ENCODE measurements at regions not wholly inside any gene's neighbourhood (a gene's known extent, or its start where the extent isn't known, plus 50 kb on each side); places are given as distances from the start of the nearest gene placed in this dataset.

- Histone ChIP-seq H3K4me1 (ENCODE audit: control insufficient read depth, insufficient read depth, low read length) (peaks cover 16% of the 10 kb centered on the region), H3K9me3 (ENCODE audit: control insufficient read depth, low read depth, low read length) (no peaks in the 10 kb centered on the region), H3K36me3 (ENCODE audit: control insufficient read depth, insufficient read depth, low read length) (no peaks in the 10 kb centered on the region), H3K27ac (ENCODE audit: low read length) (no peak overlapping the region), H3K4me3 (ENCODE audit: low read length) (no peak overlapping the region), H3K27me3 (ENCODE audit: control insufficient read depth, insufficient read depth, low read length) (no peaks in the 10 kb centered on the region)
- no CpG with 5 or more reads among the region's 3 CpGs for WGBS (ENCODE audit: insufficient coverage, low lambda C conversion rate)
- no peak for DNase-seq
These were observed 100.7 kb upstream of the RIPOR2 start for GRCh38 chr6:25036461-25036860.

GRCh38 chr6:25038300-25038699, 102.5 kb upstream of the RIPOR2 start:
- H3K27ac ChIP-seq (ENCODE audit: low read length), result no peak overlapping the region

GRCh38 chr6:25038999-25039398, 103.2 kb upstream of the RIPOR2 start:
- Histone ChIP-seq H3K4me1 (ENCODE audit: control insufficient read depth, insufficient read depth, low read length) (peaks cover 16% of the 10 kb centered on the region), H3K36me3 (ENCODE audit: control insufficient read depth, insufficient read depth, low read length) (no peaks in the 10 kb centered on the region), H3K27ac (ENCODE audit: low read length) (no peak overlapping the region), H3K27me3 (ENCODE audit: control insufficient read depth, insufficient read depth, low read length) (no peaks in the 10 kb centered on the region), H3K4me3 (ENCODE audit: low read length) (no peak overlapping the region), H3K9me3 (ENCODE audit: control insufficient read depth, low read depth, low read length) (no peaks in the 10 kb centered on the region)
- 67% methylated on average over 1 of the region's 6 CpGs for WGBS (ENCODE audit: insufficient coverage, low lambda C conversion rate)
- no peak for DNase-seq

More at GRCh38 chr6:25038300-25038699, 102.5 kb upstream of the RIPOR2 start:
- H3K9me3 ChIP-seq (ENCODE audit: control insufficient read depth, low read depth, low read length), result no peaks in the 10 kb centered on the region
- H3K27me3 ChIP-seq (ENCODE audit: control insufficient read depth, insufficient read depth, low read length), result no peaks in the 10 kb centered on the region
- H3K4me3 ChIP-seq (ENCODE audit: low read length), result no peak overlapping the region
- DNase-seq, result no peak
- H3K4me1 ChIP-seq (ENCODE audit: control insufficient read depth, insufficient read depth, low read length), result peaks cover 16% of the 10 kb centered on the region
- H3K36me3 ChIP-seq (ENCODE audit: control insufficient read depth, insufficient read depth, low read length), result no peaks in the 10 kb centered on the region

- Histone ChIP-seq H3K4me3 (ENCODE audit: low read length) (no peak overlapping the region), H3K27me3 (ENCODE audit: control insufficient read depth, insufficient read depth, low read length) (no peaks in the 10 kb centered on the region), H3K4me1 (ENCODE audit: control insufficient read depth, insufficient read depth, low read length) (no peaks in the 10 kb centered on the region), H3K9me3 (ENCODE audit: control insufficient read depth, low read depth, low read length) (no peaks in the 10 kb centered on the region), H3K27ac (ENCODE audit: low read length) (no peak overlapping the region), H3K36me3 (ENCODE audit: control insufficient read depth, insufficient read depth, low read length) (no peaks in the 10 kb centered on the region)
- WGBS (ENCODE audit: insufficient coverage, low lambda C conversion rate), result 89% methylated on average over 5 of the region's 12 CpGs
- no peak for DNase-seq
These were observed 105.8 kb upstream of the RIPOR2 start for GRCh38 chr6:25041485-25042035.

DNA sequence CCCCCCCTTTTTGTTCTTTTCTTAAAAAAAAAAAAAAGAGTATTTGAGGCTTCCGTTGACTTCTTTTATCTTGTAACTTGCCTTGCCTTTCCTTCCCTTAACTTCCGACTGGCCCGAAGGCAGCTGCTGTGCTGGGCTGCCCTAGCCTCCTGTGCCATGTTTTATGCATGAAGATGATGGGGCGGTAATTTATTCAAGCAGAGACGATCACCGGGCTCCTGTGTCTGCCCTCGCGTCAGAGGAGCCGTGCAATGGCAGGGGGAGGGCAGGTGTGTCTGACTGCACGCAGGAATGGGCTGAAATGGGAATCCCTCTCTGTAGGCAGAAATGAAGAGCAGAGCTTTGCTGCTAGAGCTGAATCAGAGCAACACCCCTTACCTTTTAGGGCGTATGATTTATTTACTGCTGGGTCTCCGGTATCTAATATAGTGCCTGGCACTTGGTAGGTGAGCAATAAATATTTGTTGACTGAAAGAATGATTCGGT, 106.3 kb upstream of the RIPOR2 start:
- WGBS (ENCODE audit: insufficient coverage, low lambda C conversion rate), result 60% methylated on average over 1 of the region's 13 CpGs
- Histone ChIP-seq H3K4me3 (ENCODE audit: low read length) (no peak overlapping the region), H3K4me1 (ENCODE audit: control insufficient read depth, insufficient read depth, low read length) (no peaks in the 10 kb centered on the region), H3K36me3 (ENCODE audit: control insufficient read depth, insufficient read depth, low read length) (no peaks in the 10 kb centered on the region), H3K9me3 (ENCODE audit: control insufficient read depth, low read depth, low read length) (no peaks in the 10 kb centered on the region), H3K27me3 (ENCODE audit: control insufficient read depth, insufficient read depth, low read length) (no peaks in the 10 kb centered on the region), H3K27ac (ENCODE audit: low read length) (no peak overlapping the region)
- no peak for DNase-seq

- DNase-seq, result no peak
These were observed 106.8 kb upstream of the RIPOR2 start for GRCh38 chr6:25042536-25042935.

GRCh38 chr6:25042984-25043725, 107.4 kb upstream of the RIPOR2 start:
- no peaks in the 10 kb centered on the region for H3K36me3 ChIP-seq (ENCODE audit: control insufficient read depth, insufficient read depth, low read length)
- H3K27me3 ChIP-seq (ENCODE audit: control insufficient read depth, insufficient read depth, low read length), result no peaks in the 10 kb centered on the region
- no peak overlapping the region for H3K4me3 ChIP-seq (ENCODE audit: low read length)
- WGBS (ENCODE audit: insufficient coverage, low lambda C conversion rate), result no CpG with 5 or more reads among the region's 1 CpG
- no peak overlapping the region for H3K27ac ChIP-seq (ENCODE audit: low read length)
- no peaks in the 10 kb centered on the region for H3K4me1 ChIP-seq (ENCODE audit: control insufficient read depth, insufficient read depth, low read length)
- H3K9me3 ChIP-seq (ENCODE audit: control insufficient read depth, low read depth, low read length), result no peaks in the 10 kb centered on the region
- DNase-seq, result no peak

More at GRCh38 chr6:25042536-25042935, 106.8 kb upstream of the RIPOR2 start:
- Histone ChIP-seq H3K27me3 (ENCODE audit: control insufficient read depth, insufficient read depth, low read length) (no peaks in the 10 kb centered on the region), H3K4me3 (ENCODE audit: low read length) (no peak overlapping the region), H3K9me3 (ENCODE audit: control insufficient read depth, low read depth, low read length) (no peaks in the 10 kb centered on the region), H3K36me3 (ENCODE audit: control insufficient read depth, insufficient read depth, low read length) (no peaks in the 10 kb centered on the region), H3K27ac (ENCODE audit: low read length) (no peak overlapping the region), H3K4me1 (ENCODE audit: control insufficient read depth, insufficient read depth, low read length) (no peaks in the 10 kb centered on the region)
- WGBS (ENCODE audit: insufficient coverage, low lambda C conversion rate), result no CpG with 5 or more reads among the region's 5 CpGs

GRCh38 chr6:25043892-25044291, 108.1 kb upstream of the RIPOR2 start:
- H3K9me3 ChIP-seq (ENCODE audit: control insufficient read depth, low read depth, low read length), result no peaks in the 10 kb centered on the region
- no peaks in the 10 kb centered on the region for H3K4me1 ChIP-seq (ENCODE audit: control insufficient read depth, insufficient read depth, low read length)
- 80% methylated on average over 1 of the region's 2 CpGs for WGBS (ENCODE audit: insufficient coverage, low lambda C conversion rate)
- DNase-seq, result no peak
- H3K36me3 ChIP-seq (ENCODE audit: control insufficient read depth, insufficient read depth, low read length), result no peaks in the 10 kb centered on the region
- H3K4me3 ChIP-seq (ENCODE audit: low read length), result no peak overlapping the region
- H3K27ac ChIP-seq (ENCODE audit: low read length), result no peak overlapping the region
- no peaks in the 10 kb centered on the region for H3K27me3 ChIP-seq (ENCODE audit: control insufficient read depth, insufficient read depth, low read length)

- H3K27ac ChIP-seq (ENCODE audit: low read length), result no peak overlapping the region
- H3K9me3 ChIP-seq (ENCODE audit: control insufficient read depth, low read depth, low read length), result no peaks in the 10 kb centered on the region
- H3K4me3 ChIP-seq (ENCODE audit: low read length), result no peak overlapping the region
- H3K4me1 ChIP-seq (ENCODE audit: control insufficient read depth, insufficient read depth, low read length), result no peaks in the 10 kb centered on the region
- H3K36me3 ChIP-seq (ENCODE audit: control insufficient read depth, insufficient read depth, low read length), result no peaks in the 10 kb centered on the region
- DNase-seq, result no peak
- H3K27me3 ChIP-seq (ENCODE audit: control insufficient read depth, insufficient read depth, low read length), result no peaks in the 10 kb centered on the region
- 100% methylated on average over 1 of the region's 2 CpGs for WGBS (ENCODE audit: insufficient coverage, low lambda C conversion rate)
These were observed 111.2 kb upstream of the RIPOR2 start for GRCh38 chr6:25046942-25047341.

- 83% methylated on average over 1 of the region's 6 CpGs for whole genome bisulfite sequencing (ENCODE audit: insufficient coverage, low lambda C conversion rate)
- H3K4me1 ChIP-seq (ENCODE audit: control insufficient read depth, insufficient read depth, low read length), result no peaks in the 10 kb centered on the region
- no peak overlapping the region for H3K4me3 ChIP-seq (ENCODE audit: low read length)
- no peaks in the 10 kb centered on the region for H3K27me3 ChIP-seq (ENCODE audit: control insufficient read depth, insufficient read depth, low read length)
- no peaks in the 10 kb centered on the region for H3K36me3 ChIP-seq (ENCODE audit: control insufficient read depth, insufficient read depth, low read length)
- H3K27ac ChIP-seq (ENCODE audit: low read length), result no peak overlapping the region
- H3K9me3 ChIP-seq (ENCODE audit: control insufficient read depth, low read depth, low read length), result no peaks in the 10 kb centered on the region
- DNase-seq, result no peak
These were observed 114.6 kb upstream of the RIPOR2 start for GRCh38 chr6:25050356-25050755.

DNA sequence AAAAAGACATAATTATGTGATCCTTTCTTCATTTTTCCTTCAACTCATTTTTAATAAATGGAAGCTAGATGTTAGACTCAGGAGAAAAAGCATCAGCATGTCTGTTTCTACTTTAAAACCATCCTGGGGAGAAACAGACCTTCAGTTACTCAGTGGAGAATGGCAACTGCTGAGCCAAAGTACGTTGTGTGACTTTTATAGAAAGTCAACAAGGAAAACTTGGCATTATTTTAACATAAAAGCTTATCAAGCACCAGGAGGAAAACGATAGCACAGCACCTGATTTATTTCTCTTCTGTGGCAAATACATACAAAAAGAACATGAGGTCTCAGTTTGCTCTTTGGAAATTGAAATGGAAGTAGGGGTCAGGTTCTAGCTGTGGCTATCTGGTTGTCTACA, 115.3 kb upstream of the RIPOR2 start:
- WGBS (ENCODE audit: insufficient coverage, low lambda C conversion rate), result 67% methylated on average over 1 of the region's 2 CpGs
- no peaks in the 10 kb centered on the region for H3K36me3 ChIP-seq (ENCODE audit: control insufficient read depth, insufficient read depth, low read length)
- no peaks in the 10 kb centered on the region for H3K9me3 ChIP-seq (ENCODE audit: control insufficient read depth, low read depth, low read length)
- no peak for DNase-seq
- H3K4me1 ChIP-seq (ENCODE audit: control insufficient read depth, insufficient read depth, low read length), result no peaks in the 10 kb centered on the region
- H3K27ac ChIP-seq (ENCODE audit: low read length), result no peak overlapping the region
- no peak overlapping the region for H3K4me3 ChIP-seq (ENCODE audit: low read length)
- no peaks in the 10 kb centered on the region for H3K27me3 ChIP-seq (ENCODE audit: control insufficient read depth, insufficient read depth, low read length)

Data from large intestine (tissue), 3 donors.